Kidney (tissue), 13 donors: ENCODE measurements at regions not wholly inside any gene's neighbourhood (a gene's known extent, or its start where the extent isn't known, plus 50 kb on each side); places are given as distances from the start of the nearest gene placed in this dataset.

ENCODE experiments used
- DNase-seq, 5 donors: peaks; one replicate each; pipeline ENCODE4 v3.0.0-alpha.2; 2013 to 2020
- FAIRE-seq: peaks from 2 replicates; lab custom pipeline; 2012; peaks lifted over from hg19 to GRCh38; lab: Jason Lieb, UNC
- H3K27ac ChIP-seq, 2 donors: one replicate each; pipeline ENCODE4 v1.7.0; 2013; ENCODE audit warnings: low read depth in 2 of 2, low read length in 2 of 2, inconsistent platforms in 1 of 2
- H3K27me3 ChIP-seq: one replicate; pipeline ENCODE4 v1.7.1; 2013; ENCODE audit warnings: low read length, inconsistent platforms; ENCODE audit not compliant: control insufficient read depth, insufficient read depth
- H3K36me3 ChIP-seq, 3 donors: one replicate each; pipeline versions ENCODE4 v1.7.0 to v1.7.1; 2013; ENCODE audit warnings: low read length in 3 of 3, control low read depth in 1 of 3, inconsistent platforms in 1 of 3; ENCODE audit not compliant: insufficient read depth in 3 of 3, control insufficient read depth in 2 of 3
- H3K4me1 ChIP-seq, 3 donors: one replicate each; pipeline versions ENCODE4 v1.7.0 to v1.7.1; 2013; ENCODE audit warnings: low read length in 3 of 3, inconsistent platforms in 1 of 3, low read depth in 1 of 3; ENCODE audit not compliant: control insufficient read depth in 2 of 3, insufficient read depth in 2 of 3
- H3K4me3 ChIP-seq, 3 donors: one replicate each; pipeline versions ENCODE4 v1.7.0 to v1.8.1; 2013; ENCODE audit warnings: low read length in 3 of 3, control low read depth in 1 of 3, inconsistent platforms in 1 of 3
- H3K9ac ChIP-seq, 3 donors: one replicate each; pipeline versions ENCODE4 v1.7.0 to v1.7.1; 2013; ENCODE audit warnings: low read length in 3 of 3, control low read depth in 1 of 3, inconsistent platforms in 1 of 3
- H3K9me3 ChIP-seq, 3 donors: one replicate each; pipeline versions ENCODE4 v1.7.0 to v1.7.1; 2013; ENCODE audit warnings: low read length in 3 of 3, control low read depth in 1 of 3, inconsistent platforms in 1 of 3; ENCODE audit not compliant: control insufficient read depth in 2 of 3, insufficient read depth in 1 of 3
- intact Hi-C: fragments of 100-400 bp; cut with DNase I; formaldehyde crosslinking; loops from one replicate; pipeline ENCODE4 v1.11.1; 2022
- TF ChIP-seq, protein P1 (sequence below): IDR thresholded peaks from 3 replicates; pipeline ENCODE4 v1.5.1; 2012; ENCODE audit warnings: mild to moderate bottlenecking, moderate library complexity, borderline replicate concordance; ENCODE audit not compliant: insufficient read depth; ENCODE audit errors: extremely low read depth
- donor health status: control.
- donor health status: control.
- donor health status: control.
- donor health status: control.
- donor health status: control.
- donor health status: DM: yes; HTN: yes; CAD: no.
- donor health status: Normal renal cell carcinoma (clear cell type).

DNA sequence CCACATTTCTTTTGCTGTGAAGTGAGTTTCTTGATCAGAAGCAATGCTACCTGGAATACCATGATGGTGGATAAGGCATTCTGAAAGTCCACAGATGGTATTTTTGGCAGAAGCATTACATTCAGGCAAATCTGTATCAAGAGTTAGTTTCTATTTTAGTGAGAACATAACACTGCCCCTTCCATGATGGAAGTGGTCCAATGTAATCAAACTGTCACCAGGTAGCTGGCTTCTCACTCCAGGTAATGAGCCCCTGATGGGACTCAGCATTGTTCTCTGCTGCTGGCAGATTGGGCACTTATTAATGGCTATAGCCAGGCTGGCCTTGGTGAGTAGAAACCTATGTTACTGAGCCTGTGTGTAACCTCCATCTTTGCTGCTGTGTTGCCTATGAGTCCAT is 80.7 kb downstream of the KCNA5 start:
- H3K9me3 ChIP-seq, result no peaks in the 10 kb centered on the region
- no peak overlapping the region for H3K9ac ChIP-seq
- TF ChIP-seq, protein P1, sequence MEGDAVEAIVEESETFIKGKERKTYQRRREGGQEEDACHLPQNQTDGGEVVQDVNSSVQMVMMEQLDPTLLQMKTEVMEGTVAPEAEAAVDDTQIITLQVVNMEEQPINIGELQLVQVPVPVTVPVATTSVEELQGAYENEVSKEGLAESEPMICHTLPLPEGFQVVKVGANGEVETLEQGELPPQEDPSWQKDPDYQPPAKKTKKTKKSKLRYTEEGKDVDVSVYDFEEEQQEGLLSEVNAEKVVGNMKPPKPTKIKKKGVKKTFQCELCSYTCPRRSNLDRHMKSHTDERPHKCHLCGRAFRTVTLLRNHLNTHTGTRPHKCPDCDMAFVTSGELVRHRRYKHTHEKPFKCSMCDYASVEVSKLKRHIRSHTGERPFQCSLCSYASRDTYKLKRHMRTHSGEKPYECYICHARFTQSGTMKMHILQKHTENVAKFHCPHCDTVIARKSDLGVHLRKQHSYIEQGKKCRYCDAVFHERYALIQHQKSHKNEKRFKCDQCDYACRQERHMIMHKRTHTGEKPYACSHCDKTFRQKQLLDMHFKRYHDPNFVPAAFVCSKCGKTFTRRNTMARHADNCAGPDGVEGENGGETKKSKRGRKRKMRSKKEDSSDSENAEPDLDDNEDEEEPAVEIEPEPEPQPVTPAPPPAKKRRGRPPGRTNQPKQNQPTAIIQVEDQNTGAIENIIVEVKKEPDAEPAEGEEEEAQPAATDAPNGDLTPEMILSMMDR, result no peak
- no peaks in the 10 kb centered on the region for H3K27me3 ChIP-seq
- DNase-seq (no peak), FAIRE-seq (no peak)
- no peak overlapping the region for H3K4me3 ChIP-seq
- intact Hi-C loops, result no loop called here
- no peaks in the 10 kb centered on the region for H3K36me3 ChIP-seq
- H3K4me1 ChIP-seq, result no peaks in the 10 kb centered on the region
- no peak overlapping the region for H3K27ac ChIP-seq

DNA sequence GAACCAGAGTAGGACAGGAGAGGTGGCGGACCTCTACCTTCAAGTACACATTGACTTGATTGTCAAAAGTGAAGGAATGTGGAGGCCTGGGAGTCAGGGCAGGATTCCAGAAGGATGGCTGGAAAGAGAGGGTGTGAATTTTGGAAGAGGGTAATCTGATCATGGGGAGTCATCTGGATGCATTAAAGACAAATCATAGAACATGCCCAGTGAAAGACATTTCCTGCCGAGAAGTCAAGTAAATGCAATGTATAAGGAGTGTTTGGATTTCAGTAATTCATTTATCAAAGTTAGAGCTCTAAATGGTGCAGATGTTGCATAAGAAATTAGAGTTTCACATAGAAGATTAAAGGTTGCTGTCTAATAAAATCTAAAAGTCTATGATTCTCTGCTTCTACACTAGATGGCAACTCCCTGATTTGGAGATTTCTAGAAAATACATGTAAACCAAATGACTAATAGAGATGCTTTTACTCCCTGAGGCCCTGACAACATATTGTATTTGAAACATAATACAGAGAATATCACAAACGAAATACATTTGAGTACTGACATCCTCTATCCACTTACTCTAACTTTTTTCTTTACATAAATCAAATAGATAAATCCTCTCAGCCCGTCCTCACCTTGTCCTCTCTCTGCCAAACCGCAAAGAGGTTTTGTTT is 91.3 kb downstream of the KCNA5 start:
- peaks cover 0 to under 1% (median under 1%) of the 10 kb centered on the region in 3 donors for H3K9me3 ChIP-seq
- H3K9ac ChIP-seq, result no peak overlapping the region
- FAIRE-seq, result no peak
- DNase-seq, result no peak
- H3K36me3 ChIP-seq, result no peaks in the 10 kb centered on the region
- no peaks in the 10 kb centered on the region for H3K27me3 ChIP-seq
- H3K4me1 ChIP-seq, result no peaks in the 10 kb centered on the region
- H3K4me3 ChIP-seq, result no peak overlapping the region
- TF ChIP-seq, protein P1, result no peak
- intact Hi-C loops, result no loop called here
- no peak overlapping the region for H3K27ac ChIP-seq

DNA sequence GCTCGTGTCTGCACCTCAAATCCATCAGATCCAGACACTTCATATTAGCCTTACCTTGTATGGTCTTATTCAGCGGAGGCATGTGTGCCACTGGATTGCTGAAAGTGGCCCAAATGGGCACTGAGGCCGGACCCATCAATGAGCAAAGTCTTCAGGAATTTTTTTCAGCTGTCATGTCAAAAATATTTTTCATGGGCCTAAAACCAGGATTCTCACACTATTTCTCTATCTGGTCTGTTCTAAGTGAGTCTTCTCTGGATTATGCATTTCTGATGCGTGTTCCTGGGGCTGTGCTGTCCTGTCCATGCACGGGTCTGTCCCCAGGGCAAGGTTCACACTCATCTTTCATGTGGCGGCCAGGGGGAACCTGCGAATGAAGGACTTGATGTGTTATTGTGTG is 94.6 kb downstream of the KCNA5 start:
- FAIRE-seq (no peak), DNase-seq (no peak)
- Histone ChIP-seq H3K9me3 (peaks cover 0 to 3% (median 2%) of the 10 kb centered on the region in 3 donors), H3K4me1 (no peaks in the 10 kb centered on the region), H3K4me3 (no peak overlapping the region), H3K36me3 (no peaks in the 10 kb centered on the region), H3K27ac (no peak overlapping the region), H3K9ac (no peak overlapping the region), H3K27me3 (no peaks in the 10 kb centered on the region)
- intact Hi-C loops, result no loop called here
- TF ChIP-seq, protein P1, result no peak

DNA sequence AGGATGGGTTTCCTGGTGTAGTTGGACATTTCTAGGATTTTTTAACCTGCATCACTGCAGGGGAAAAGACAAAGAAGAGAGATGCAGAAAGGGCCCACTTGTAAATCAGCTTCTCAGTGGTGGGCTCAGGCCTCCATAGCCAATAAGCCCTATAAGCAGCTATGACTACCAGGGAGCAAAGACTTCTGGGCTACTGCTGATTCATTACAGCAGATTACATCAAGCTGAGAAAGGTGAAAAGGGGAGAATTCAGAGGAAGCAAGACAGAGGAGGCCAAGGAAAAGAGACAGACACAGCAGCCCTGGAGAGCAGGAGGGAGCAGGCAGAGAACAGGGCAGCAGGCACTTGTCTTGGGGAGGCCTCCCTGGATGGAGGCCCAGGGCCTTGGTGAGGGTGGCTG is 95.2 kb downstream of the KCNA5 start:
- no peak overlapping the region for H3K27ac ChIP-seq
- no peak for DNase-seq
- no peak for FAIRE-seq
- TF ChIP-seq, protein P1, result no peak
- no peaks in the 10 kb centered on the region for H3K27me3 ChIP-seq
- H3K4me1 ChIP-seq, result no peaks in the 10 kb centered on the region
- H3K36me3 ChIP-seq, result no peaks in the 10 kb centered on the region
- intact Hi-C loops, result no loop called here
- H3K4me3 ChIP-seq, result no peak overlapping the region
- no peak overlapping the region for H3K9ac ChIP-seq
- peaks cover 0 to 3% (median 2%) of the 10 kb centered on the region in 3 donors for H3K9me3 ChIP-seq
